ENCODE measurements at regions not wholly inside any gene's neighbourhood (a gene's known extent, or its start where the extent isn't known, plus 50 kb on each side); places are given as distances from the start of the nearest gene placed in this dataset.

DNA sequence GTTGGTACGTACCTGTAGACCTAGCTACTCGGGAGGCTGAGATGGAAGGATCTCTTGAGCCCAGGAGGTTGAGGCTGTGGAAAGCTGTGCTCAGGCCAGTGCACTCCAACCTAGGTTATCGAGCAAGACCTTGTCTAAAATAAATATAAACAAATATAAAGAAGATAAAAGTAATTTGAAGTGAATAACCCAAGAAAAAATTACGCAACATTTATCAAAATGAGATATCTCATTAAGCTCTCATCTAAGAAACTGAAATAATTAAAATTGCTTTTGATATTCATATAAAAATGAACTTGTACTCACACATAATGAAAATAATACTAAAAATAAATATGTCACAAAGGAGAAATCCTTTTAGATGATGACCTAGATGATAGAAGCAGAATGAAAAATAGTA, 647.1 kb upstream of the NCAM2 start:
- Histone ChIP-seq H3K9me3 (ENCODE audit: insufficient read depth, low read depth, low read length) (no peaks in the 10 kb centered on the region), H2AFZ (ENCODE audit: insufficient read depth, low read length, poor library complexity) (no peak overlapping the region), H2BK12ac (ENCODE audit: low read length) (no peak overlapping the region), H3K4me2 (ENCODE audit: low read length) (no peak overlapping the region), H4K12ac (ENCODE audit: low read depth, low read length) (no peak overlapping the region), H3K18ac (ENCODE audit: low read length) (no peak overlapping the region), H3K9ac (ENCODE audit: low read length) (no peak overlapping the region), H4K8ac (ENCODE audit: low read depth, low read length) (no peak overlapping the region), H3K4me1 (ENCODE audit: control insufficient read depth in 1 of 2, insufficient read depth in 2 of 2, low read length in 2 of 2) (no peaks in the 10 kb centered on the region), H3K27me3 (ENCODE audit: insufficient read depth, low read length) (no peaks in the 10 kb centered on the region), H2AK5ac (ENCODE audit: low read length) (no peak overlapping the region), H3K79me2 (ENCODE audit: control insufficient read depth, insufficient read depth, low read length, poor library complexity) (no peaks in the 10 kb centered on the region), H2BK120ac (ENCODE audit: insufficient read depth, low read length, poor library complexity) (no peak overlapping the region), H3K14ac (ENCODE audit: low read length) (no peak overlapping the region), H3K4me3 (ENCODE audit: low read depth, low read length) (no peak overlapping the region), H3K23ac (ENCODE audit: low read length) (no peak overlapping the region), H2BK5ac (ENCODE audit: low read depth, low read length, poor library complexity) (no peak overlapping the region), H3K36me3 (ENCODE audit: control insufficient read depth in 1 of 2, insufficient read depth in 2 of 2, low read length in 2 of 2) (no peaks in the 10 kb centered on the region), H3K79me1 (ENCODE audit: low read length) (no peaks in the 10 kb centered on the region), H4K91ac (ENCODE audit: low read depth, low read length) (no peak overlapping the region), H3K27ac (ENCODE audit: low read depth, low read length) (no peak overlapping the region), H3K4ac (ENCODE audit: low read depth, low read length) (no peak overlapping the region)
- WGBS (ENCODE audit: extremely low coverage, insufficient coverage, insufficient read length): no CpG with 5 or more reads among the region's 4 CpGs
- DNase-seq: no peak

DNA sequence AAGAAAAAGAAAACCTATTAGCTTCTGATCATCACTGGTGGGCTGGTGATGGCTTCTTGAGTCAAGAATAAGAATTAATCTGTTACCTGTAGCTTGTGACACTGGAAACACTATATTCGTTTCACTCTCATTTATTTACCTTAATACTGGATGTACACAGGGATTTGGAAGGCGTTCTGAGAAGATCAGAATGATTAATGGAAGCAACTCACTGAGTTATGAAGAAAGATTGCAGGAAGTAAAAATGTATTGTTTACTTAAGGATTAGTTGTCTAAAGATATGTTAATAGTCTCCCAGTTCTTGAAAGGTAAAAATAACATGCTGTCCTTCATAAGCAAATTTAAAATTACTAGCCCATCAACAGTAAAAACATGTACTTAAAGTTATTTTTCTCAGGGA, 644.9 kb upstream of the NCAM2 start:
- no peak overlapping the region for H2AK5ac ChIP-seq (ENCODE audit: low read length)
- H4K12ac ChIP-seq (ENCODE audit: low read depth, low read length): no peak overlapping the region
- no peak overlapping the region for H4K91ac ChIP-seq (ENCODE audit: low read depth, low read length)
- H3K36me3 ChIP-seq (ENCODE audit: control insufficient read depth in 1 of 2, insufficient read depth in 2 of 2, low read length in 2 of 2): no peaks in the 10 kb centered on the region
- no peak overlapping the region for H2BK5ac ChIP-seq (ENCODE audit: low read depth, low read length, poor library complexity)
- no peak overlapping the region for H2BK12ac ChIP-seq (ENCODE audit: low read length)
- H2BK120ac ChIP-seq (ENCODE audit: insufficient read depth, low read length, poor library complexity): no peak overlapping the region
- no peaks in the 10 kb centered on the region for H3K27me3 ChIP-seq (ENCODE audit: insufficient read depth, low read length)
- H3K27ac ChIP-seq (ENCODE audit: low read depth, low read length): no peak overlapping the region
- H3K79me2 ChIP-seq (ENCODE audit: control insufficient read depth, insufficient read depth, low read length, poor library complexity): no peaks in the 10 kb centered on the region
- H3K18ac ChIP-seq (ENCODE audit: low read length): no peak overlapping the region
- H3K4me1 ChIP-seq (ENCODE audit: control insufficient read depth in 1 of 2, insufficient read depth in 2 of 2, low read length in 2 of 2): no peaks in the 10 kb centered on the region
- WGBS (ENCODE audit: extremely low coverage, insufficient coverage, insufficient read length): no CpG with 5 or more reads among the region's 2 CpGs
- no peaks in the 10 kb centered on the region for H3K9me3 ChIP-seq (ENCODE audit: insufficient read depth, low read depth, low read length)
- no peak overlapping the region for H3K9ac ChIP-seq (ENCODE audit: low read length)
- no peak overlapping the region for H3K4me3 ChIP-seq (ENCODE audit: low read depth, low read length)
- H2AFZ ChIP-seq (ENCODE audit: insufficient read depth, low read length, poor library complexity): no peak overlapping the region
- no peak overlapping the region for H4K8ac ChIP-seq (ENCODE audit: low read depth, low read length)
- H3K79me1 ChIP-seq (ENCODE audit: low read length): no peaks in the 10 kb centered on the region
- DNase-seq: no peak
- H3K23ac ChIP-seq (ENCODE audit: low read length): no peak overlapping the region
- no peak overlapping the region for H3K14ac ChIP-seq (ENCODE audit: low read length)
- no peak overlapping the region for H3K4me2 ChIP-seq (ENCODE audit: low read length)
- no peak overlapping the region for H3K4ac ChIP-seq (ENCODE audit: low read depth, low read length)

DNA sequence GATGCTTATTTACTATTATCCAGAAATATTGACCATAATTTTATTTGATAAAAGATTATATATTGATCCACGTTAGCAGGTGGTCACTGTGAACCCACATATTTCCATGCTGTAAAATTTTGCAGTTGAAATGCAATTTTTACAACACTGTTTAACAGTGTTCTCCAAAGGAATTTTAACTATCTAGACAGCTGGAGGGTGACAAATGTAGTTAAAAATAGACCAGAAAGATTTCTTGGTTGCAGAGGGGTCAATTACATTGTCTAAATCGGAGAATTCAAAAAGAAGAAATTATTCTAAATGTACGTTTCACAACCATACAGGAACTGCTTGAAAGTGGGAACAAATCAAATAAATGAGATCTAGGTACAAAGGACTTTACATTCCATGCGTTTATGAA, 625.2 kb upstream of the NCAM2 start:
- no peak overlapping the region for H3K23ac ChIP-seq (ENCODE audit: low read length)
- H3K27ac ChIP-seq (ENCODE audit: low read depth, low read length): no peak overlapping the region
- H2BK5ac ChIP-seq (ENCODE audit: low read depth, low read length, poor library complexity): no peak overlapping the region
- H3K18ac ChIP-seq (ENCODE audit: low read length): no peak overlapping the region
- H3K27me3 ChIP-seq (ENCODE audit: insufficient read depth, low read length): no peaks in the 10 kb centered on the region
- H4K8ac ChIP-seq (ENCODE audit: low read depth, low read length): no peak overlapping the region
- H2BK120ac ChIP-seq (ENCODE audit: insufficient read depth, low read length, poor library complexity): no peak overlapping the region
- no peaks in the 10 kb centered on the region for H3K36me3 ChIP-seq (ENCODE audit: control insufficient read depth in 1 of 2, insufficient read depth in 2 of 2, low read length in 2 of 2)
- no peak overlapping the region for H3K9ac ChIP-seq (ENCODE audit: low read length)
- H3K4me2 ChIP-seq (ENCODE audit: low read length): no peak overlapping the region
- no peak overlapping the region for H4K12ac ChIP-seq (ENCODE audit: low read depth, low read length)
- no peak overlapping the region for H3K4me3 ChIP-seq (ENCODE audit: low read depth, low read length)
- H3K14ac ChIP-seq (ENCODE audit: low read length): no peak overlapping the region
- no peaks in the 10 kb centered on the region for H3K79me2 ChIP-seq (ENCODE audit: control insufficient read depth, insufficient read depth, low read length, poor library complexity)
- no peak for DNase-seq
- no peaks in the 10 kb centered on the region for H3K79me1 ChIP-seq (ENCODE audit: low read length)
- no peak overlapping the region for H2BK12ac ChIP-seq (ENCODE audit: low read length)
- no peak overlapping the region for H2AFZ ChIP-seq (ENCODE audit: insufficient read depth, low read length, poor library complexity)
- no CpG with 5 or more reads among the region's 4 CpGs for WGBS (ENCODE audit: extremely low coverage, insufficient coverage, insufficient read length)
- no peak overlapping the region for H2AK5ac ChIP-seq (ENCODE audit: low read length)
- no peak overlapping the region for H4K91ac ChIP-seq (ENCODE audit: low read depth, low read length)
- peaks cover 0 to 2% of the 10 kb centered on the region in 2 experiments for H3K4me1 ChIP-seq (ENCODE audit: control insufficient read depth in 1 of 2, insufficient read depth in 2 of 2, low read length in 2 of 2)
- no peaks in the 10 kb centered on the region for H3K9me3 ChIP-seq (ENCODE audit: insufficient read depth, low read depth, low read length)
- no peak overlapping the region for H3K4ac ChIP-seq (ENCODE audit: low read depth, low read length)

DNA sequence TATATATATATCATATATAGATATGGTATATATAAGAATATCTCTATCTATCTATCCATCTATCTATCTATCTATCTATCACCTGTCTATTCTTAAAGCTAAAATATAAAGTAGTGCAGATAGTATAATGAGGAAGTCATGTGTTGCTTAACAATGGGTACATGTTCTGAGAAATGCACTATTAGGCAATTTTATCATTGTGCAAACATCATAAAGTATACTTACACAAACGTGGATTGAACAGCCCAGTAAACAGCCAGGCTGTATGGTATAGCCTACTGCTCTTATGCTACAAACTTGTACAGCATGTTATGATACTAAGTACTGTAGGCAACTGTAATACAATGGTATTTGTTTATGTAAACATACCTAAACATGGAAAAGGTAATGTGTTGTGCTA, 621.0 kb upstream of the NCAM2 start:
- no CpG with 5 or more reads among the region's 1 CpG for WGBS (ENCODE audit: extremely low coverage, insufficient coverage, insufficient read length)
- H2AK5ac ChIP-seq (ENCODE audit: low read length): no peak overlapping the region
- no peak overlapping the region for H3K27ac ChIP-seq (ENCODE audit: low read depth, low read length)

More for the DNA sequence above, 621.0 kb upstream of the NCAM2 start:
- no peak overlapping the region for H3K9ac ChIP-seq (ENCODE audit: low read length)
- no peak overlapping the region for H4K91ac ChIP-seq (ENCODE audit: low read depth, low read length)
- no peak overlapping the region for H3K4ac ChIP-seq (ENCODE audit: low read depth, low read length)
- H3K23ac ChIP-seq (ENCODE audit: low read length): no peak overlapping the region
- no peak overlapping the region for H2BK12ac ChIP-seq (ENCODE audit: low read length)
- H3K4me3 ChIP-seq (ENCODE audit: low read depth, low read length): no peak overlapping the region
- H3K4me1 ChIP-seq (ENCODE audit: control insufficient read depth in 1 of 2, insufficient read depth in 2 of 2, low read length in 2 of 2): no peaks in the 10 kb centered on the region
- H3K14ac ChIP-seq (ENCODE audit: low read length): no peak overlapping the region
- H3K79me2 ChIP-seq (ENCODE audit: control insufficient read depth, insufficient read depth, low read length, poor library complexity): no peaks in the 10 kb centered on the region
- no peaks in the 10 kb centered on the region for H3K27me3 ChIP-seq (ENCODE audit: insufficient read depth, low read length)
- H2BK120ac ChIP-seq (ENCODE audit: insufficient read depth, low read length, poor library complexity): no peak overlapping the region
- no peak for DNase-seq
- no peaks in the 10 kb centered on the region for H3K9me3 ChIP-seq (ENCODE audit: insufficient read depth, low read depth, low read length)
- H3K79me1 ChIP-seq (ENCODE audit: low read length): no peaks in the 10 kb centered on the region
- H2AFZ ChIP-seq (ENCODE audit: insufficient read depth, low read length, poor library complexity): no peak overlapping the region
- no peak overlapping the region for H3K4me2 ChIP-seq (ENCODE audit: low read length)
- H2BK5ac ChIP-seq (ENCODE audit: low read depth, low read length, poor library complexity): no peak overlapping the region
- H4K12ac ChIP-seq (ENCODE audit: low read depth, low read length): no peak overlapping the region
- H3K18ac ChIP-seq (ENCODE audit: low read length): no peak overlapping the region
- H4K8ac ChIP-seq (ENCODE audit: low read depth, low read length): no peak overlapping the region
- no peaks in the 10 kb centered on the region for H3K36me3 ChIP-seq (ENCODE audit: control insufficient read depth in 1 of 2, insufficient read depth in 2 of 2, low read length in 2 of 2)
